Mucosa of descending colon (tissue), 3 donors: ENCODE measurements at regions not wholly inside any gene's neighbourhood (a gene's known extent, or its start where the extent isn't known, plus 50 kb on each side); places are given as distances from the start of the nearest gene placed in this dataset.

Source experiments
- ATAC-seq: fragments of 200-7000 bp; cut with Tn5 transposase; one replicate; pipeline ENCODE4 v1.9.1; 2020; ENCODE audit warnings: mild to moderate bottlenecking, moderate library complexity
- DNase-seq, 3 donors: peaks; one replicate each; pipeline ENCODE4 v3.0.0-alpha.2; 2020
- H3K36me3 ChIP-seq: fragments of 200-600 bp; one replicate; pipeline ENCODE4 v1.8.0; 2021; ENCODE audit warnings: low read depth, mild to moderate bottlenecking
- H3K4me1 ChIP-seq: fragments of 200-600 bp; one replicate; pipeline ENCODE4 v1.8.0; 2021; ENCODE audit warnings: low read depth, mild to moderate bottlenecking
- H3K4me3 ChIP-seq: fragments of 200-600 bp; one replicate; pipeline ENCODE4 v1.8.0; 2021; ENCODE audit warnings: mild to moderate bottlenecking
- H3K9me3 ChIP-seq: fragments of 200-600 bp; one replicate; pipeline ENCODE4 v1.8.0; 2021; ENCODE audit warnings: mild to moderate bottlenecking
- CTCF ChIP-seq: fragments of 200-600 bp; IDR thresholded peaks from one replicate; pipeline ENCODE4 v1.8.0; 2022; ENCODE audit warnings: antibody characterized with exemption, mild to moderate bottlenecking
- intact Hi-C, 2 donors: fragments of 100-400 bp; cut with DNase I in 1 of 2; cut with micrococcal nuclease in 1 of 2; formaldehyde crosslinking; loops; one replicate each; pipeline versions ENCODE4 v1.11.0 to v1.11.1; 2022; cut with DNase I, micrococcal nuclease
- donor health status: DM: no; HTN: no; CAD: no; lungs with moderate emphysema.
- donor health status: DM: no; HTN: no; CAD: no.
- donor health status: DM: no; HTN: yes; CAD: no.

GRCh38 chr4:71201057-71201456 is 137.8 kb upstream of the SLC4A4 start:
- H3K4me1 ChIP-seq: peaks cover 19% of the 10 kb centered on the region
- ATAC-seq (peak; percentile 86), DNase-seq (no peak)
- H3K36me3 ChIP-seq: peaks cover 5% of the 10 kb centered on the region
- TF ChIP-seq CTCF: no peak
- intact Hi-C loops: no loop called here
- no peaks in the 10 kb centered on the region for H3K9me3 ChIP-seq
- H3K4me3 ChIP-seq: no peak overlapping the region

GRCh38 chr4:71201817-71202576 is 136.8 kb upstream of the SLC4A4 start:
- H3K9me3 ChIP-seq: no peaks in the 10 kb centered on the region
- no peak overlapping the region for H3K4me3 ChIP-seq
- peaks cover 19% of the 10 kb centered on the region for H3K4me1 ChIP-seq
- no peak for TF ChIP-seq CTCF
- ATAC-seq (no peak), DNase-seq (no peak)
- intact Hi-C loops: no loop called here
- H3K36me3 ChIP-seq: peaks cover 5% of the 10 kb centered on the region

- Histone ChIP-seq H3K36me3 (peaks cover 5% of the 10 kb centered on the region), H3K4me1 (peaks cover 19% of the 10 kb centered on the region), H3K9me3 (no peaks in the 10 kb centered on the region), H3K4me3 (no peak overlapping the region)
- intact Hi-C loops: no loop called here
- ATAC-seq (no peak), DNase-seq (no peak)
- no peak for TF ChIP-seq CTCF
Measured at GRCh38 chr4:71202705-71203104, 136.1 kb upstream of the SLC4A4 start.

GRCh38 chr4:71204056-71204455 is 134.8 kb upstream of the SLC4A4 start:
- intact Hi-C loops: no loop called here
- Histone ChIP-seq H3K4me3 (no peak overlapping the region), H3K36me3 (peaks cover under 1% of the 10 kb centered on the region), H3K4me1 (peaks cover 10% of the 10 kb centered on the region), H3K9me3 (no peaks in the 10 kb centered on the region)
- no peak for TF ChIP-seq CTCF
- DNase-seq (no peak), ATAC-seq (no peak)

GRCh38 chr4:71206763-71207162 is 132.1 kb upstream of the SLC4A4 start:
- no peak for ATAC-seq
- intact Hi-C loops: no loop called here
- Histone ChIP-seq H3K4me1 (peaks cover 8% of the 10 kb centered on the region), H3K4me3 (no peak overlapping the region), H3K36me3 (no peaks in the 10 kb centered on the region), H3K9me3 (no peaks in the 10 kb centered on the region)
- TF ChIP-seq CTCF: no peak
- DNase-seq: no peak
